22Rv1 (cell line): ENCODE measurements at regions not wholly inside any gene's neighbourhood (a gene's known extent, or its start where the extent isn't known, plus 50 kb on each side); places are given as distances from the start of the nearest gene placed in this dataset.

Source experiments
- CTCF ChIP-seq: fragments of 450-650 bp; IDR thresholded peaks from 2 replicates; pipeline ENCODE4 v1.5.1; 2017; ENCODE audit warnings: mild to moderate bottlenecking
- ZFX ChIP-seq: fragments of 450-650 bp; IDR thresholded peaks from 2 replicates; pipeline ENCODE4 v1.6.1; 2017; ENCODE audit warnings: antibody characterized with exemption, borderline replicate concordance

- TF ChIP-seq CTCF (no peak), ZFX (no peak)
Measured at GRCh38 chr2:59694176-59694575, 859.3 kb downstream of the BCL11A start.
